Esophagus squamous epithelium (tissue), 5 donors: ENCODE measurements at regions not wholly inside any gene's neighbourhood (a gene's known extent, or its start where the extent isn't known, plus 50 kb on each side); places are given as distances from the start of the nearest gene placed in this dataset.
"Not testable (repeated sequence)": the region's sequence is repeated elsewhere in the genome, so short reads cannot be mapped to it uniquely, and the experiment has no call there.

ENCODE experiments used
- DNase-seq: peaks from one replicate; lab custom pipeline; 2025; lab: John Stamatoyannopoulos, UW
- H3K27ac ChIP-seq, 4 donors: fragments of 200-600 bp; sonication (generic); one replicate each; pipeline ENCODE4 v1.5.1; 2016 to 2019; ENCODE audit warnings: mild to moderate bottlenecking in 1 of 4
- H3K27me3 ChIP-seq, 4 donors: fragments of 200-600 bp; sonication (generic); 1 replicate in 3 of 4; 2 replicates in 1 of 4; pipeline versions ENCODE4 v1.5.1 to v1.6.0; 2017 to 2021; ENCODE audit warnings: antibody characterized with exemption in 1 of 4
- H3K36me3 ChIP-seq, 3 donors: fragments of 200-600 bp; sonication (generic); one replicate each; pipeline ENCODE4 v1.5.1; 2016 to 2019
- H3K4me1 ChIP-seq, 3 donors: fragments of 200-600 bp; sonication (generic); one replicate each; pipeline ENCODE4 v1.5.1; 2017 to 2019
- H3K4me3 ChIP-seq, 4 donors: fragments of 200-600 bp; sonication (generic); 1 replicate in 3 of 4; 2 replicates in 1 of 4; pipeline ENCODE4 v1.5.1; 2016 to 2019; ENCODE audit warnings: mild to moderate bottlenecking in 2 of 4, moderate library complexity in 1 of 4
- H3K9me3 ChIP-seq, 3 donors: fragments of 200-600 bp; sonication (generic); one replicate each; pipeline ENCODE4 v1.5.1; 2016 to 2019
- CTCF ChIP-seq, 6 experiments: fragments of 450-650 bp in 4 of 6; fragments of 200-600 bp in 2 of 6; sonication (generic) in 2 of 6; IDR thresholded peaks; one replicate each; pipeline ENCODE4 v1.5.1; 2016 to 2019; ENCODE audit warnings: antibody characterized with exemption in 6 of 6, mild to moderate bottlenecking in 4 of 6, moderate library complexity in 4 of 6
- POLR2A ChIP-seq, 4 donors: fragments of 450-650 bp; IDR thresholded peaks; one replicate each; pipeline ENCODE4 v1.6.1; 2017; ENCODE audit warnings: antibody characterized with exemption in 4 of 4, mild to moderate bottlenecking in 4 of 4, moderate library complexity in 3 of 4
- WGBS, 2 donors: methylation state at CpG; one replicate each; pipeline ENCODE4 v1.1.5; 2018; 5-methylcytosine and 5-hydroxymethylcytosine counted together
- intact Hi-C: fragments of 100-400 bp; cut with DNase I; formaldehyde crosslinking; loops from one replicate; pipeline ENCODE4 v1.15.0; 2022
- donor health status: DM: yes; HTN: yes; CAD: no.

GRCh38 chr12:115374480-115375185 lies 690.7 kb upstream of the TBX3 start:
- H3K4me3 ChIP-seq = no peak overlapping the region
- no peak for TF ChIP-seq CTCF (IDR thresholded peaks at IDR 0.05)
- TF ChIP-seq POLR2A (IDR thresholded peaks at IDR 0.05) = no peak
- H3K4me1 ChIP-seq = peaks cover 3 to 27% (median 7%) of the 10 kb centered on the region in 3 donors
- no peaks in the 10 kb centered on the region for H3K9me3 ChIP-seq
- H3K36me3 ChIP-seq = no peaks in the 10 kb centered on the region
- intact Hi-C loops = no loop called here
- H3K27me3 ChIP-seq = no peaks in the 10 kb centered on the region
- DNase-seq = no peak
- peak overlapping the region in 1 of 4 donors; percentile 7 for H3K27ac ChIP-seq
- WGBS, 2 donors = 59 to 61% methylated on average over 4 of the region's 4 CpGs

GRCh38 chr12:115371711-115372110 lies 687.7 kb upstream of the TBX3 start:
- no peaks in the 10 kb centered on the region for H3K9me3 ChIP-seq
- peaks cover 3 to 16% (median 7%) of the 10 kb centered on the region in 3 donors for H3K4me1 ChIP-seq
- TF ChIP-seq POLR2A (IDR thresholded peaks at IDR 0.05) (no peak), CTCF (IDR thresholded peaks at IDR 0.05) (no peak)
- DNase-seq = no peak
- H3K36me3 ChIP-seq = no peaks in the 10 kb centered on the region
- H3K27ac ChIP-seq = no peak overlapping the region
- H3K27me3 ChIP-seq = no peaks in the 10 kb centered on the region
- intact Hi-C loops = no loop called here
- no peak overlapping the region for H3K4me3 ChIP-seq
- WGBS, 2 donors = 88 to 95% methylated on average over 4 of the region's 4 CpGs

- no peaks in the 10 kb centered on the region for H3K36me3 ChIP-seq
- peaks cover 3 to 12% (median 7%) of the 10 kb centered on the region in 3 donors for H3K4me1 ChIP-seq
- WGBS, 2 donors = 65 to 93% methylated on average over 5 to 6 of the region's 6 CpGs
- no peak for DNase-seq
- no peak overlapping the region for H3K27ac ChIP-seq
- intact Hi-C loops = no loop called here
- no peaks in the 10 kb centered on the region for H3K9me3 ChIP-seq
- TF ChIP-seq POLR2A (IDR thresholded peaks at IDR 0.05) = no peak
- TF ChIP-seq CTCF (IDR thresholded peaks at IDR 0.05) = no peak
- no peak overlapping the region for H3K4me3 ChIP-seq
- H3K27me3 ChIP-seq = no peaks in the 10 kb centered on the region
These were observed 686.7 kb upstream of the TBX3 start for GRCh38 chr12:115370650-115371049.

- Histone ChIP-seq H3K4me1 (peaks cover under 1 to 8% (median 4%) of the 10 kb centered on the region in 3 donors), H3K27ac (no peak overlapping the region), H3K9me3 (no peaks in the 10 kb centered on the region), H3K27me3 (no peaks in the 10 kb centered on the region), H3K4me3 (no peak overlapping the region), H3K36me3 (no peaks in the 10 kb centered on the region)
- intact Hi-C loops = no loop called here
- 84 to 87% methylated on average over 3 of the region's 3 CpGs for WGBS, 2 donors
- TF ChIP-seq POLR2A (IDR thresholded peaks at IDR 0.05) (no peak), CTCF (IDR thresholded peaks at IDR 0.05) (no peak)
- DNase-seq = no peak
These were observed 686.2 kb upstream of the TBX3 start for GRCh38 chr12:115370207-115370606.

- DNase-seq, H3K4me3 ChIP-seq, H3K4me1 ChIP-seq, H3K36me3 ChIP-seq, H3K27ac ChIP-seq, H3K9me3 ChIP-seq, intact Hi-C loops, H3K27me3 ChIP-seq: not testable (repeated sequence)
- 80 to 81% methylated on average over 4 of the region's 4 CpGs for WGBS, 2 donors
These were observed 682.3 kb upstream of the TBX3 start for GRCh38 chr12:115366277-115366676.

- H3K27ac ChIP-seq, intact Hi-C loops, H3K27me3 ChIP-seq, DNase-seq, H3K4me3 ChIP-seq, H3K4me1 ChIP-seq, H3K36me3 ChIP-seq, H3K9me3 ChIP-seq: not testable (repeated sequence)
- WGBS, 2 donors = 69 to 80% methylated on average over 4 of the region's 4 CpGs
These were observed 681.8 kb upstream of the TBX3 start for GRCh38 chr12:115365765-115366164.
